B cell (primary cell): ENCODE measurements at regions not wholly inside any gene's neighbourhood (a gene's known extent, or its start where the extent isn't known, plus 50 kb on each side); places are given as distances from the start of the nearest gene placed in this dataset.
"Not testable (repeated sequence)": the region's sequence is repeated elsewhere in the genome, so short reads cannot be mapped to it uniquely, and the experiment has no call there.

Experiments
- ATAC-seq: fragments of 200-7000 bp; cut with Tn5 transposase; one replicate; pipeline ENCODE4 v1.10.0; 2021; ENCODE audit warnings: low read depth, mild to moderate bottlenecking, moderate number of reproducible peaks, moderate library complexity
- CTCF ChIA-PET: fragments of 350-600 bp; sonication (Branson Sonifier 250); formaldehyde crosslinking; loops from one replicate; lab custom pipeline; 2021; ENCODE audit warnings: antibody characterized with exemption, inconsistent platforms; lab: Charles Lee
- POLR2A ChIA-PET: fragments of 350-600 bp; sonication (Branson Sonifier 250); formaldehyde crosslinking; loops from one replicate; lab custom pipeline; 2021; ENCODE audit warnings: antibody characterized with exemption; lab: Charles Lee
- DNase-seq: peaks from one replicate; pipeline ENCODE4 v3.0.0; 2013
- H2AFZ ChIP-seq: 2 replicates; pipeline ENCODE4 v1.6.1; 2012; ENCODE audit warnings: mild to moderate bottlenecking, low read depth, low read length; ENCODE audit not compliant: insufficient read depth, poor library complexity, severe bottlenecking
- H3K27ac ChIP-seq, 2 donors: 1 replicate in 1 of 2; 2 replicates in 1 of 2; pipeline ENCODE4 v1.5.1; 2012 to 2013; ENCODE audit warnings: low read length in 2 of 2, mild to moderate bottlenecking in 2 of 2, moderate library complexity in 1 of 2
- H3K27me3 ChIP-seq, 4 experiments: fragments of 200-600 bp in 1 of 4; sonication (generic) in 1 of 4; replicated peaks in 1 of 4; 1 replicate in 2 of 4; 2 replicates in 2 of 4; pipeline versions ENCODE4 v1.6.1 to v1.7.0; 2013 to 2016; ENCODE audit warnings: low read length in 3 of 4, mild to moderate bottlenecking in 2 of 4, mixed read lengths in 1 of 4, moderate library complexity in 1 of 4; ENCODE audit not compliant: insufficient read depth in 4 of 4, control insufficient read depth in 3 of 4; ENCODE audit errors: control extremely low read depth in 1 of 4
- H3K36me3 ChIP-seq, 2 experiments: replicated peaks in 1 of 2; 1 replicate in 1 of 2; 2 replicates in 1 of 2; pipeline versions ENCODE4 v1.6.1 to v1.7.1; 2013; ENCODE audit warnings: low read length in 1 of 2; ENCODE audit not compliant: insufficient read depth in 2 of 2, control insufficient read depth in 1 of 2; ENCODE audit errors: control extremely low read depth in 1 of 2, extremely low read depth in 1 of 2
- H3K4me1 ChIP-seq, 2 donors: fragments of 200-600 bp in 1 of 2; sonication (generic) in 1 of 2; 1 replicate in 1 of 2; 2 replicates in 1 of 2; pipeline versions ENCODE4 v1.5.1 to v1.6.1; 2013 to 2017; ENCODE audit warnings: low read length in 2 of 2; ENCODE audit not compliant: control insufficient read depth in 2 of 2, insufficient read depth in 2 of 2
- H3K4me2 ChIP-seq: replicated peaks from 2 replicates; pipeline ENCODE3; 2012; ENCODE audit warnings: mild to moderate bottlenecking, low read depth, low read length; ENCODE audit not compliant: poor library complexity, severe bottlenecking
- H3K4me3 ChIP-seq, 5 experiments: fragments of 200-600 bp in 1 of 5; sonication (generic) in 1 of 5; 1 replicate in 3 of 5; 2 replicates in 2 of 5; pipeline versions ENCODE4 v1.5.1 to v1.7.0; 2011 to 2016; ENCODE audit warnings: low read length in 4 of 5, mild to moderate bottlenecking in 4 of 5, low read depth in 2 of 5, control low read depth in 1 of 5, moderate library complexity in 1 of 5; ENCODE audit not compliant: insufficient read depth in 1 of 5; ENCODE audit errors: control extremely low read depth in 1 of 5, extremely low read depth in 1 of 5
- H3K79me2 ChIP-seq: fragments of 200-600 bp; sonication (generic); one replicate; pipeline ENCODE4 v1.6.0; 2016; ENCODE audit warnings: low read length; ENCODE audit not compliant: control insufficient read depth, insufficient read depth
- H3K9ac ChIP-seq: fragments of 200-600 bp; sonication (generic); 2 replicates; pipeline ENCODE4 v1.6.1; 2017; ENCODE audit warnings: mild to moderate bottlenecking, low read length, moderate library complexity
- H3K9me3 ChIP-seq, 3 donors: one replicate each; pipeline versions ENCODE4 v1.6.1 to v1.7.1; 2013; ENCODE audit warnings: low read length in 2 of 3; ENCODE audit not compliant: control insufficient read depth in 2 of 3, insufficient read depth in 1 of 3; ENCODE audit errors: control extremely low read depth in 1 of 3
- H4K20me1 ChIP-seq: 2 replicates; pipeline ENCODE4 v1.6.0; 2012; ENCODE audit warnings: mild to moderate bottlenecking, low read length; ENCODE audit not compliant: insufficient read depth, control insufficient read depth, poor library complexity, severe bottlenecking
- H3K27ac Mint-ChIP-seq: one replicate; pipeline ENCODE4 v1.8.0; 2021; ENCODE audit warnings: mixed read lengths
- H3K27me3 Mint-ChIP-seq: one replicate; pipeline ENCODE4 v1.8.0; 2021; ENCODE audit warnings: mixed read lengths
- H3K4me1 Mint-ChIP-seq: one replicate; pipeline ENCODE4 v1.8.0; 2021; ENCODE audit warnings: mixed read lengths
- H3K4me3 Mint-ChIP-seq: one replicate; pipeline ENCODE4 v1.8.0; 2021; ENCODE audit warnings: mixed read lengths
- H3K9me3 Mint-ChIP-seq: one replicate; pipeline ENCODE4 v1.8.0; 2022; ENCODE audit warnings: mixed read lengths; ENCODE audit not compliant: insufficient read depth
- WGBS: methylation state at CpG from one replicate; pipeline ENCODE4 v1.1.5; 2013; ENCODE audit warnings: missing lambda C conversion rate; ENCODE audit not compliant: insufficient coverage; 5-methylcytosine and 5-hydroxymethylcytosine counted together
- intact Hi-C: fragments of 100-400 bp; cut with micrococcal nuclease; formaldehyde crosslinking; loops from one replicate; pipeline ENCODE4 v1.10.0; 2022

DNA sequence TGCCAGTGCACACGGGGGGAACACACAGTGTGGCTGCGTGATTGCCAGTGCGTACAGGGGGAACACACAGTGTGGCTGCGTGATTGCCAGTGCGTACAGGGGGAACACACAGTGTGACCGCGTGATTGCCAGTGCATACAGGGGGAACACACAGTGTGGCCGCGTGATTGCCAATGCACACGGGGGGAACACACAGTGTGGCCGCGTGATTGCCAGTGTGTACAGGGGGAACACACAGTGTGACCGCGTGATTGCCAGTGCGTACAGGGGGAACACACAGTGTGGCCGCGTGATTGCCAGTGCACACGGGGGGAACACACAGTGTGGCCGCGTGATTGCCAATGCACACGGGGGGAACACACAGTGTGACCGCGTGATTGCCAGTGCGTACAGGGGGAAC, 139.4 kb downstream of the RTP5 start:
- H3K27me3 Mint-ChIP-seq, ATAC-seq, H4K20me1 ChIP-seq, H3K4me1 ChIP-seq, H3K36me3 ChIP-seq, H3K4me3 Mint-ChIP-seq, POLR2A ChIA-PET, H3K9me3 Mint-ChIP-seq, H3K27me3 ChIP-seq, H2AFZ ChIP-seq, H3K27ac ChIP-seq, H3K4me3 ChIP-seq, H3K79me2 ChIP-seq, intact Hi-C loops, H3K4me2 ChIP-seq, H3K27ac Mint-ChIP-seq, H3K9ac ChIP-seq, DNase-seq, CTCF ChIA-PET: not testable (repeated sequence)
- H3K9me3 ChIP-seq: peaks cover 0 to 12% (median 0%) of the 10 kb centered on the region in 3 donors
- H3K4me1 Mint-ChIP-seq: peaks cover 15% of the 10 kb centered on the region
- no CpG with 5 or more reads among the region's 24 CpGs for WGBS

DNA sequence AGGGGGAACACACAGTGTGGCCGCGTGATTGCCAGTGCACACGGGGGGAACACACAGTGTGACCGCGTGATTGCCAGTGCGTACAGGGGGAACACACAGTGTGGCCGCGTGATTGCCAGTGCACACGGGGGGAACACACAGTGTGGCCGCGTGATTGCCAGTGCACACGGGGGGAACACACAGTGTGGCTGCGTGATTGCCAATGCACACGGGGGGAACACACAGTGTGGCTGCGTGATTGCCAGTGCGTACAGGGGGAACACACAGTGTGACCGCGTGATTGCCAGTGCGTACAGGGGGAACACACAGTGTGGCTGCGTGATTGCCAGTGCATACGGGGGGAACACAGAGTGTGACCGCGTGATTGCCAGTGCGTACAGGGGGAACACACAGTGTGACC, 140.3 kb downstream of the RTP5 start:
- H3K4me1 ChIP-seq, H3K27me3 Mint-ChIP-seq, ATAC-seq, H3K79me2 ChIP-seq, H3K36me3 ChIP-seq, H3K4me3 Mint-ChIP-seq, POLR2A ChIA-PET, H3K4me2 ChIP-seq, DNase-seq, intact Hi-C loops, H3K4me3 ChIP-seq, H4K20me1 ChIP-seq, H3K9ac ChIP-seq, H3K27me3 ChIP-seq, H3K27ac Mint-ChIP-seq, H3K9me3 Mint-ChIP-seq, H2AFZ ChIP-seq, H3K27ac ChIP-seq, CTCF ChIA-PET: not testable (repeated sequence)
- WGBS: no CpG with 5 or more reads among the region's 24 CpGs
- H3K4me1 Mint-ChIP-seq: peaks cover 15% of the 10 kb centered on the region
- peaks cover 0 to 12% (median 0%) of the 10 kb centered on the region in 3 donors for H3K9me3 ChIP-seq

DNA sequence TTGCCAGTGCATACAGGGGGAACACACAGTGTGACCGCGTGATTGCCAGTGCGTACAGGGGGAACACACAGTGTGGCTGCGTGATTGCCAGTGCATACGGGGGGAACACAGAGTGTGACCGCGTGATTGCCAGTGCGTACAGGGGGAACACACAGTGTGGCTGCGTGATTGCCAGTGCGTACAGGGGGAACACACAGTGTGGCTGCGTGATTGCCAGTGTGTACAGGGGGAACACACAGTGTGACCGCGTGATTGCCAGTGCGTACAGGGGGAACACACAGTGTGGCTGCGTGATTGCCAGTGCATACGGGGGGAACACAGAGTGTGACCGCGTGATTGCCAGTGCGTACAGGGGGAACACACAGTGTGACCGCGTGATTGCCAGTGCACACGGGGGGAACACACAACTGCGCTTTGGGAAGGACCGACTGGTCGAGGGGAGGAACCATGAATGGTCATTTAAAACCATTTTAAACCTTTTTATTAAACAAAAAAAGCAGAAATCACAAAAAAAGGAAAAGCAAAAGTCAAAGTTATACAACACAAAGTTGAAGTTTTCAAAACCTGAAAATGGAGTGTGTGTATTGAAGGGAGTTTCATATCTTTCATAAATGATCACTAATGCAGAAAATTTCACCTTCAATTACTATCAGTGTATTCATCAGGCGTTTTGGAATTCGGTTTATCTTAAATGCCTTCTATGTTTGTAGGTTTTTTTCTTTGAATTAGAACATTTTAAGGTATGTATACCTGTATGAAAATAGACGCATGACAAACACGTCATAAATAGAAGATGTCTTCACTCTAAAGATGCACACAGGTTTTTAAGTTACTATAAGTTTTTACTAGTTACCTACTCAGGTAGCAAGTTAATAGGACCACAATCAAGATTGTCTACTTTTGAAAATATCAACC, 141.0 kb downstream of the RTP5 start:
- H3K9ac ChIP-seq, ATAC-seq, H3K4me3 ChIP-seq, DNase-seq, H3K9me3 Mint-ChIP-seq, H3K27me3 ChIP-seq, H3K79me2 ChIP-seq, H3K4me1 ChIP-seq, POLR2A ChIA-PET, H4K20me1 ChIP-seq, H3K36me3 ChIP-seq, CTCF ChIA-PET, H3K4me3 Mint-ChIP-seq, H3K4me2 ChIP-seq, intact Hi-C loops, H3K27me3 Mint-ChIP-seq: not testable (repeated sequence)
- 100% methylated on average over 4 of the region's 29 CpGs for WGBS
- Mint-ChIP-seq H3K4me1 (peaks cover 19% of the 10 kb centered on the region), H3K27ac (peak overlapping the region; percentile 65)
- Histone ChIP-seq H3K9me3 (peaks cover 0 to 12% (median 0%) of the 10 kb centered on the region in 3 donors), H2AFZ (peak overlapping the region; percentile 32), H3K27ac (peak overlapping the region in 1 of 2 donors; percentile 32)
